RWPE1 (cell line): ENCODE measurements at regions not wholly inside any gene's neighbourhood (a gene's known extent, or its start where the extent isn't known, plus 50 kb on each side); places are given as distances from the start of the nearest gene placed in this dataset.

Experiments
- CTCF ChIA-PET: fragments of 350-600 bp; sonication (Branson Sonifier 250); formaldehyde crosslinking; extraction: SDS; loops from one replicate; lab custom pipeline; 2021; lab: Yijun Ruan, JAX
- POLR2A ChIA-PET: fragments of 400-600 bp; formaldehyde crosslinking; extraction: SDS; loops from one replicate; lab custom pipeline; 2020; ENCODE audit warnings: antibody characterized with exemption; ENCODE audit not compliant: low non-redundant PET; lab: Yijun Ruan, JAX
- DNase-seq: peaks from one replicate; pipeline ENCODE4 v3.0.0; 2012; ENCODE audit warnings: low spot score
- H3K27ac ChIP-seq: fragments of 450-650 bp; 2 replicates; pipeline ENCODE4 v1.5.1; 2017
- TF ChIP-seq, protein P1 (sequence below): fragments of 450-650 bp; conservative IDR thresholded peaks from 2 replicates; pipeline ENCODE4 v1.5.1; 2017; ENCODE audit warnings: low read depth, mild to moderate bottlenecking

DNA sequence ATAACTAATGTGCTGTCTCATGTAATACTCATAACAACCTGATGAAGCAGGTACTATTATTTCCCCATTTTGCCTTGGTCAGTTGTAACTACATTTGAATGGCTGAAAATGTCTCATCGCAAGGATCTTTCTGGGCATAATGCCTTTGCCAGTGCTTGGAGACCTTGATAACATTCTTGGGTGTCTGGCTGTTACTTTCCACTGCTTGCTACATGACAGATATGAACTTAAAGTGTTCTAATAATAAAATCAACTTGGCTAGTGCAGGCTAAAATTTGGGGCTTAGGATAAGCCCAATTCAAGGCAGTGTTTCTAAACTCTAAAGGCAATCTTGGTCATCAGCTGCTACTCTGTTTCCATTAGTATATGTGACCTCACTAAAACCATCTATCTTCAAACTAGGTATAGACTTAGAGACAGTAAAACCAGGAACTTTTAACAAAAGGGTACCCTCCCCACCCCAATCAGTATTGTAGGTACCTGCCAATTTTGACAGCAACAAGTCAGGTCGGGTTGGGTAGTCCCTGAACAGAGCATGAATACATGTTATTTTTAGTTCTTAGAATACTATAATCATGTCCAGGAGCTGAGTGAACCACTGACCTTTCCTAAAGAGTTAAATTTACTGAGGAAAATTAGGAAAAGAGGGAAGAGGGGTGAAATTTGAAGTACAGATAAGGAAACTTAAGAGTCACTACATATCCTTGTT, 68.2 kb upstream of the AHR start:
- ChIA-PET CTCF (no interaction called here), POLR2A (no interaction called here)
- H3K27ac ChIP-seq, result no peak overlapping the region
- TF ChIP-seq, protein P1, sequence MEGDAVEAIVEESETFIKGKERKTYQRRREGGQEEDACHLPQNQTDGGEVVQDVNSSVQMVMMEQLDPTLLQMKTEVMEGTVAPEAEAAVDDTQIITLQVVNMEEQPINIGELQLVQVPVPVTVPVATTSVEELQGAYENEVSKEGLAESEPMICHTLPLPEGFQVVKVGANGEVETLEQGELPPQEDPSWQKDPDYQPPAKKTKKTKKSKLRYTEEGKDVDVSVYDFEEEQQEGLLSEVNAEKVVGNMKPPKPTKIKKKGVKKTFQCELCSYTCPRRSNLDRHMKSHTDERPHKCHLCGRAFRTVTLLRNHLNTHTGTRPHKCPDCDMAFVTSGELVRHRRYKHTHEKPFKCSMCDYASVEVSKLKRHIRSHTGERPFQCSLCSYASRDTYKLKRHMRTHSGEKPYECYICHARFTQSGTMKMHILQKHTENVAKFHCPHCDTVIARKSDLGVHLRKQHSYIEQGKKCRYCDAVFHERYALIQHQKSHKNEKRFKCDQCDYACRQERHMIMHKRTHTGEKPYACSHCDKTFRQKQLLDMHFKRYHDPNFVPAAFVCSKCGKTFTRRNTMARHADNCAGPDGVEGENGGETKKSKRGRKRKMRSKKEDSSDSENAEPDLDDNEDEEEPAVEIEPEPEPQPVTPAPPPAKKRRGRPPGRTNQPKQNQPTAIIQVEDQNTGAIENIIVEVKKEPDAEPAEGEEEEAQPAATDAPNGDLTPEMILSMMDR, result no peak
- DNase-seq, result no peak

DNA sequence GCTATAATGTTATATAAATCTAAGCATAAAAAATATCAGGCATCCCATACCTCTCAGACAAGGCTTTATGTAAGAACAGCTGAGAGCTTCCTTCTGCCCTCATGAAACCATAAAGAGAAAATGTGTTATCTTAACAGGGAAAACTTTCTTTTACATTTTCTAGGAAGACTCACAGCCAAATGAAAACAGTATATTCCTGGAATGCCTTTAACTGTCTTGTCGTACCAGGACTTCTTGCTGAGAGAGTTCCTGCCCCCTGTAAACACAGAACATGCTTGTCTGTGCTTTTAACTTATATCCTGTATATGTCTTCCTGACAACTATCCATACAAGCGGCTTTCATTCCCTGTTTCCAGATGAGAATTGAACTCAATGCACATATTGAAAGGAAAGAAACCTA, 64.8 kb upstream of the AHR start:
- POLR2A ChIA-PET, result no interaction called here
- no peak for DNase-seq
- TF ChIP-seq, protein P1, result no peak
- CTCF ChIA-PET, result interaction anchor here (0.9 kb wide), 1 partner anchor 251 kb away, joined by 3 read pairs; no protein-coding TSS in a partner anchor
- H3K27ac ChIP-seq, result no peak overlapping the region

DNA sequence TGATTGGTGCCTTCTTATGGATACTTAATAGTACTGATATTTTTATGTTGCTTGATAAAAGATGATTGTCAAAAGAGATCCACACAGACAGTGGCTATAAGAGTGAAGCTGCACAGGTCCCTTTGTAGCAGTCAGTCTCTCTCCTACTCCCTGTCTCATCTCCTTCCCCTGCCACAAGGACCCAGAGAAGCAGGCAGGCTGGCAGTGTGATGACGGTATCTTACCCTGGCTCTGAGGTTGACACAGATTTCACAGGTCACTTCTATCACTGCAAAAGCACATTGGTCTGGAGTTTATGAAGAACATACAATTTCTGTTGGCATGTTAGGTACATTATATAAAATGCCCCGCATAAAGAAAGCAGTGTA, 64.4 kb upstream of the AHR start:
- DNase-seq, result no peak
- POLR2A ChIA-PET, result no interaction called here

DNA sequence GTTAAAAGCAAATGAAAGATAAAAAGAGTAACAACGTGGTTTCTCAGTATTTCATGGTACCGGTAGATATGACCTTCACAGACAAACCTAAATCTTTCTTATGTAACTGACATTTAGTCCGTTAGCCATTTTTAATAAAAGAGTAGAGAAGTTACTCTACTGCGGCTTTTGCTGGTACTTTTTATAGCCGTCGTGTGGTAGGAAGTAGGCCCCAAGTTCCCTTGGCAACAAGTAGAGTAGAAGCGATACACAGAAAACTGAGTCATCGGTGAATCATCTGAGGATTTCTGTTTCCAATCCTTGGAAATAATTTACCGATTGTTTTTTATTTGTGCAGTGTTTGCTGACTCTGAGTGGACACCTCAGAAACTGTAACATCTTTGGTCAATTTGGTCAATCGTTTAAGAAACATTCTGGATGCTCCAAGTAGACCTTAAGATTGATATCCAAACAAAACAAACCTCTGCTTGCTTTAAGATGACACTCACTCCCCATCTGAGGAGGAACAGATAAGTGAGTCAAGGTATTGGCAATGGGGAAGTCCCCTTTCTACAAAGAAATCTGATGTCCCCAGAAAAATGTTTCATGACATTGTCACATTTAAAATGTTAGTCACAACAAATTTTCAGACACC, 63.9 kb upstream of the AHR start:
- H3K27ac ChIP-seq, result no peak overlapping the region; the same call in 1 of the 2 replicates
- POLR2A ChIA-PET, result no interaction called here
- TF ChIP-seq, protein P1, result 0 out of 2 replicates have a peak, but pooled peaks have one; percentile 17
- CTCF ChIA-PET, result no interaction called here
- peak; percentile 83 for DNase-seq

More for the DNA sequence above, 64.4 kb upstream of the AHR start:
- CTCF ChIA-PET, result interaction anchor here (0.9 kb wide), 1 partner anchor 251 kb away, joined by 3 read pairs; no protein-coding TSS in a partner anchor
- H3K27ac ChIP-seq, result no peak overlapping the region; the same call in 1 of the 2 replicates
- TF ChIP-seq, protein P1, result no peak

DNA sequence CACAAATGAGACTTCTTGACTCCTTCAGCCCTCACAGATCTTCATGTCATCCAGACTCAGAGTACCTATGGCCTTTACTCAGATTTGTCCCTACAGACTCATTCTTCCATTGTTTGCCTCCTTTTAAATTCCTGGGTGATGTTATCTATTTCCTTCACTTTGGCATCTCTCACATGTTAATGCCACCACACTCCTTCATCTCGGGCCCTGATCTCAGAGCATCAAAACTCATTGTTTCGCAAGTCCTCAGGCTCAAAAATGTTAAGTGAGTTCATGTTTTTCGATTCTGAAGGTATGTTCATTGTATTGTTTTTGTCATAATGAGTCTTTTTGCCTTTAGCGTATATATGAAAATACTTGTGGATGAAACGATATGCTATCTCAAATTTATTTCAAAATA, 62.3 kb upstream of the AHR start:
- POLR2A ChIA-PET, result no interaction called here
- CTCF ChIA-PET, result interaction anchor here (1.1 kb wide), 1 partner anchor 253 kb away, joined by 3 read pairs; no protein-coding TSS in a partner anchor
- no peak overlapping the region for H3K27ac ChIP-seq

DNA sequence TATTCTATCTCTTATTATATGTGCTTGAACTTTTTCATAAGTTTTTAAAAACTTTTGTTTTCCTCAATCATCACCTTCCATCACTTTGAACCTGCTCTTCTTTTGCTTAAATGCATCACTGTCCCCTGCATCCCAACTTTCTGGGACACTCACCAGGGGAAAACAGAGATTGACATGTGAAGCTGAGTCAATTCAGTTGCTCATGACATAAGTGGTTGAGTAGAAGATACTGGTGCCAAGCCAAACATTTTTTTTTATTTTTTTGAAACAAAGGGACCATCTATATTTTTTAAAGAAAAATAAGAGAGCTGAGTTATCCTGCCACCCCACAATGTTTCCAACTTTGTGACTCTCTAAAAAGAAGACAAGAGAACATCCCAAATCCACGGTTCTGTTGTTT, 61.8 kb upstream of the AHR start:
- ChIA-PET POLR2A (no interaction called here), CTCF (interaction anchor here (1.1 kb wide), 1 partner anchor 254 kb away, joined by 3 read pairs; no protein-coding TSS in a partner anchor)
- no peak for DNase-seq
- H3K27ac ChIP-seq, result no peak overlapping the region
- TF ChIP-seq, protein P1, result no peak

More for the DNA sequence above, 62.3 kb upstream of the AHR start:
- TF ChIP-seq, protein P1, result no peak
- DNase-seq, result no peak
